PFSK-1 (cell line): ENCODE measurements at regions not wholly inside any gene's neighbourhood (a gene's known extent, or its start where the extent isn't known, plus 50 kb on each side); places are given as distances from the start of the nearest gene placed in this dataset.

ENCODE experiments used
- REST ChIP-seq, 2 experiments: IDR thresholded peaks; 2 replicates each; pipeline versions ENCODE4 v1.6.1 to v1.8.0; 2011 to 2012; ENCODE audit warnings: low read depth in 2 of 2, low read length in 2 of 2, control low read depth in 1 of 2, inconsistent platforms in 1 of 2, mild to moderate bottlenecking in 1 of 2, moderate library complexity in 1 of 2; ENCODE audit not compliant: insufficient read depth in 1 of 2
- TAF1 ChIP-seq: IDR thresholded peaks from 2 replicates; pipeline ENCODE4 v1.6.1; 2012; ENCODE audit warnings: low read length, control low read depth, borderline replicate concordance; ENCODE audit not compliant: insufficient read depth

GRCh38 chr3:135865553-135865952 lies 100.0 kb upstream of the PPP2R3A start:
- TF ChIP-seq REST (IDR thresholded peaks at IDR 0.05; ENCODE audit: insufficient read depth in 1 of 2, low read depth in 2 of 2, low read length in 2 of 2) (no peak), TAF1 (no peak)
